ENCODE measurements at regions not wholly inside any gene's neighbourhood (a gene's known extent, or its start where the extent isn't known, plus 50 kb on each side); places are given as distances from the start of the nearest gene placed in this dataset.

- DNase-seq (peak in 1 of 5 donors; percentile 24), FAIRE-seq (no peak)
- TF ChIP-seq CTCF (IDR thresholded peaks at IDR 0.05; ENCODE audit: borderline replicate concordance, extremely low read depth, insufficient read depth), result no peak
- Histone ChIP-seq H3K27me3 (ENCODE audit: control insufficient read depth, insufficient read depth, low read length) (no peaks in the 10 kb centered on the region), H3K4me1 (ENCODE audit: control insufficient read depth in 2 of 3, insufficient read depth in 2 of 3, low read depth in 1 of 3, low read length in 3 of 3) (peaks cover 0 to 3% (median 0%) of the 10 kb centered on the region in 3 donors), H3K4me3 (ENCODE audit: low read length in 3 of 3) (no peak overlapping the region), H3K36me3 (ENCODE audit: control insufficient read depth in 2 of 3, insufficient read depth in 3 of 3, low read length in 3 of 3) (no peaks in the 10 kb centered on the region), H3K9me3 (ENCODE audit: control insufficient read depth in 2 of 3, insufficient read depth in 1 of 3, low read length in 3 of 3) (no peaks in the 10 kb centered on the region), H3K9ac (ENCODE audit: low read length in 3 of 3) (no peak overlapping the region), H3K27ac (ENCODE audit: low read depth in 2 of 2, low read length in 2 of 2) (no peak overlapping the region)
- intact Hi-C loops (cut with DNase I), result no loop called here
Observed at GRCh38 chr7:13153742-13154141, 466.3 kb downstream of the ARL4A start.

GRCh38 chr7:13155188-13155587, 467.8 kb downstream of the ARL4A start:
- Histone ChIP-seq H3K36me3 (ENCODE audit: control insufficient read depth in 2 of 3, insufficient read depth in 3 of 3, low read length in 3 of 3) (no peaks in the 10 kb centered on the region), H3K4me3 (ENCODE audit: low read length in 3 of 3) (no peak overlapping the region), H3K9me3 (ENCODE audit: control insufficient read depth in 2 of 3, insufficient read depth in 1 of 3, low read length in 3 of 3) (no peaks in the 10 kb centered on the region), H3K4me1 (ENCODE audit: control insufficient read depth in 2 of 3, insufficient read depth in 2 of 3, low read depth in 1 of 3, low read length in 3 of 3) (peaks cover 0 to 3% (median 0%) of the 10 kb centered on the region in 3 donors), H3K27me3 (ENCODE audit: control insufficient read depth, insufficient read depth, low read length) (no peaks in the 10 kb centered on the region), H3K9ac (ENCODE audit: low read length in 3 of 3) (no peak overlapping the region), H3K27ac (ENCODE audit: low read depth in 2 of 2, low read length in 2 of 2) (no peak overlapping the region)
- TF ChIP-seq CTCF (IDR thresholded peaks at IDR 0.05; ENCODE audit: borderline replicate concordance, extremely low read depth, insufficient read depth), result no peak
- intact Hi-C loops (cut with DNase I), result no loop called here
- no peak for DNase-seq
- FAIRE-seq, result no peak

- FAIRE-seq, result no peak
- Histone ChIP-seq H3K9me3 (ENCODE audit: control insufficient read depth in 2 of 3, insufficient read depth in 1 of 3, low read length in 3 of 3) (no peaks in the 10 kb centered on the region), H3K4me3 (ENCODE audit: low read length in 3 of 3) (no peak overlapping the region), H3K4me1 (ENCODE audit: control insufficient read depth in 2 of 3, insufficient read depth in 2 of 3, low read depth in 1 of 3, low read length in 3 of 3) (no peaks in the 10 kb centered on the region), H3K9ac (ENCODE audit: low read length in 3 of 3) (no peak overlapping the region), H3K27me3 (ENCODE audit: control insufficient read depth, insufficient read depth, low read length) (no peaks in the 10 kb centered on the region), H3K27ac (ENCODE audit: low read depth in 2 of 2, low read length in 2 of 2) (no peak overlapping the region), H3K36me3 (ENCODE audit: control insufficient read depth in 2 of 3, insufficient read depth in 3 of 3, low read length in 3 of 3) (no peaks in the 10 kb centered on the region)
- intact Hi-C loops (cut with DNase I), result no loop called here
- TF ChIP-seq CTCF (IDR thresholded peaks at IDR 0.05; ENCODE audit: borderline replicate concordance, extremely low read depth, insufficient read depth), result no peak
- no peak for DNase-seq
Observed at GRCh38 chr7:13159003-13159402, 471.6 kb downstream of the ARL4A start.

- Histone ChIP-seq H3K9me3 (ENCODE audit: control insufficient read depth in 2 of 3, insufficient read depth in 1 of 3, low read length in 3 of 3) (no peaks in the 10 kb centered on the region), H3K27ac (ENCODE audit: low read depth in 2 of 2, low read length in 2 of 2) (no peak overlapping the region), H3K9ac (ENCODE audit: low read length in 3 of 3) (no peak overlapping the region), H3K36me3 (ENCODE audit: control insufficient read depth in 2 of 3, insufficient read depth in 3 of 3, low read length in 3 of 3) (no peaks in the 10 kb centered on the region), H3K4me1 (ENCODE audit: control insufficient read depth in 2 of 3, insufficient read depth in 2 of 3, low read depth in 1 of 3, low read length in 3 of 3) (no peaks in the 10 kb centered on the region), H3K27me3 (ENCODE audit: control insufficient read depth, insufficient read depth, low read length) (no peaks in the 10 kb centered on the region), H3K4me3 (ENCODE audit: low read length in 3 of 3) (no peak overlapping the region)
- DNase-seq, result no peak
- intact Hi-C loops (cut with DNase I), result no loop called here
- FAIRE-seq, result no peak
- no peak for TF ChIP-seq CTCF (IDR thresholded peaks at IDR 0.05; ENCODE audit: borderline replicate concordance, extremely low read depth, insufficient read depth)
Observed at GRCh38 chr7:13159467-13160184, 472.2 kb downstream of the ARL4A start.
